KMS-11 (cell line): ENCODE measurements at regions not wholly inside any gene's neighbourhood (a gene's known extent, or its start where the extent isn't known, plus 50 kb on each side); places are given as distances from the start of the nearest gene placed in this dataset.

Experiments
- H2AFZ ChIP-seq: fragments of 200-600 bp; sonication (generic); 2 replicates; pipeline ENCODE4 v1.6.1; 2016; ENCODE audit warnings: antibody characterized with exemption, mixed run types, low read depth
- H3K27ac ChIP-seq: fragments of 200-600 bp; sonication (generic); 2 replicates; pipeline ENCODE4 v1.6.1; 2016; ENCODE audit warnings: mild to moderate bottlenecking, mixed run types
- H3K27me3 ChIP-seq: fragments of 200-600 bp; sonication (generic); 2 replicates; pipeline ENCODE4 v1.6.1; 2017; ENCODE audit warnings: mild to moderate bottlenecking, low read depth, mixed run types, moderate library complexity; ENCODE audit not compliant: insufficient read depth
- H3K36me3 ChIP-seq: fragments of 200-600 bp; sonication (generic); 2 replicates; pipeline ENCODE4 v1.6.1; 2017; ENCODE audit warnings: mild to moderate bottlenecking, mixed run types; ENCODE audit not compliant: insufficient read depth
- H3K4me1 ChIP-seq: fragments of 200-600 bp; sonication (generic); 2 replicates; pipeline ENCODE4 v1.6.1; 2016; ENCODE audit warnings: mild to moderate bottlenecking, low read depth, mixed run types; ENCODE audit not compliant: poor library complexity, severe bottlenecking
- H3K4me2 ChIP-seq: fragments of 200-600 bp; sonication (generic); 2 replicates; pipeline ENCODE4 v1.7.0; 2016; ENCODE audit warnings: mild to moderate bottlenecking, mixed run types
- H3K4me3 ChIP-seq: fragments of 200-600 bp; sonication (generic); IDR thresholded peaks from 2 replicates; pipeline ENCODE4 v1.6.1; 2017; ENCODE audit warnings: low read depth, low read length, mixed read lengths; ENCODE audit not compliant: insufficient read depth
- H3K79me2 ChIP-seq: fragments of 200-600 bp; sonication (generic); 2 replicates; pipeline ENCODE4 v1.6.1; 2016; ENCODE audit warnings: low read depth, mixed run types; ENCODE audit not compliant: insufficient read depth
- H3K9ac ChIP-seq: fragments of 200-600 bp; sonication (generic); 2 replicates; pipeline ENCODE4 v1.6.1; 2016; ENCODE audit warnings: mild to moderate bottlenecking, mixed run types
- H4K20me1 ChIP-seq: fragments of 200-600 bp; sonication (generic); 2 replicates; pipeline ENCODE4 v1.6.1; 2016; ENCODE audit warnings: mild to moderate bottlenecking, mixed run types; ENCODE audit not compliant: insufficient read depth
- CTCF ChIP-seq: fragments of 200-600 bp; sonication (generic); conservative IDR thresholded peaks from 2 replicates; pipeline ENCODE4 v1.6.1; 2017; ENCODE audit warnings: low read depth, mild to moderate bottlenecking, antibody characterized with exemption, low read length, moderate library complexity, mixed read lengths

- Histone ChIP-seq H3K4me2 (no peak overlapping the region), H3K4me1 (peaks cover 40% of the 10 kb centered on the region), H4K20me1 (no peaks in the 10 kb centered on the region), H3K79me2 (no peaks in the 10 kb centered on the region), H3K36me3 (no peaks in the 10 kb centered on the region), H3K4me3 (no peak overlapping the region), H3K9ac (no peak overlapping the region), H3K27me3 (no peaks in the 10 kb centered on the region), H3K27ac (no peak overlapping the region), H2AFZ (no peak overlapping the region)
- no peak for TF ChIP-seq CTCF
These were observed 218.4 kb downstream of the SPATA31D1 start for GRCh38 chr9:82206946-82207345.

- Histone ChIP-seq H3K36me3 (no peaks in the 10 kb centered on the region), H2AFZ (no peak overlapping the region), H3K4me2 (peak overlapping the region; percentile 22; the same call in 1 of the 2 replicates), H3K27me3 (no peaks in the 10 kb centered on the region), H3K79me2 (no peaks in the 10 kb centered on the region), H3K9ac (no peak overlapping the region), H4K20me1 (no peaks in the 10 kb centered on the region), H3K4me3 (no peak overlapping the region), H3K4me1 (peaks cover 39% of the 10 kb centered on the region), H3K27ac (no peak overlapping the region)
- no peak for TF ChIP-seq CTCF
These were observed 220.3 kb downstream of the SPATA31D1 start for GRCh38 chr9:82208741-82209450.

GRCh38 chr9:82209797-82210470 is 221.4 kb downstream of the SPATA31D1 start:
- Histone ChIP-seq H2AFZ (no peak overlapping the region), H3K27me3 (no peaks in the 10 kb centered on the region), H3K27ac (no peak overlapping the region), H3K4me3 (no peak overlapping the region), H3K79me2 (no peaks in the 10 kb centered on the region), H3K4me1 (peaks cover 49% of the 10 kb centered on the region), H3K9ac (no peak overlapping the region), H4K20me1 (no peaks in the 10 kb centered on the region), H3K4me2 (peak overlapping the region; percentile 22; the same call in 1 of the 2 replicates), H3K36me3 (no peaks in the 10 kb centered on the region)
- TF ChIP-seq CTCF: no peak

GRCh38 chr9:82212885-82213284 is 224.3 kb downstream of the SPATA31D1 start:
- no peaks in the 10 kb centered on the region for H3K36me3 ChIP-seq
- no peaks in the 10 kb centered on the region for H3K27me3 ChIP-seq
- peaks cover 38% of the 10 kb centered on the region for H3K4me1 ChIP-seq
- H3K4me3 ChIP-seq: no peak overlapping the region
- H3K27ac ChIP-seq: no peak overlapping the region
- H3K79me2 ChIP-seq: no peaks in the 10 kb centered on the region
- TF ChIP-seq CTCF: no peak
- no peak overlapping the region for H3K9ac ChIP-seq
- no peak overlapping the region for H3K4me2 ChIP-seq
- no peak overlapping the region for H2AFZ ChIP-seq
- H4K20me1 ChIP-seq: no peaks in the 10 kb centered on the region
